CD4-positive, alpha-beta T cell treated with Interleukin-4 for 4 hours (primary cell): ENCODE measurements at regions not wholly inside any gene's neighbourhood (a gene's known extent, or its start where the extent isn't known, plus 50 kb on each side); places are given as distances from the start of the nearest gene placed in this dataset.
A peak's percentile ranks its signal among the peaks of the same experiment; 100 is the strongest.

Experiments used
- DNase-seq: peaks from one replicate; pipeline ENCODE4 v3.0.0-alpha.2; 2020

GRCh38 chr17:55632893-55633292 lies 89.8 kb downstream of the TMEM100 start:
- no peak for DNase-seq

- no peak for DNase-seq
Measured at GRCh38 chr17:55632236-55632635, 90.4 kb downstream of the TMEM100 start.

GRCh38 chr17:55629995-55630394 lies 92.7 kb downstream of the TMEM100 start:
- no peak for DNase-seq

- no peak for DNase-seq
Measured at GRCh38 chr17:55625521-55625920, 97.1 kb downstream of the TMEM100 start.

GRCh38 chr17:55624772-55625433 lies 97.8 kb downstream of the TMEM100 start:
- DNase-seq, result no peak

- no peak for DNase-seq
Measured at GRCh38 chr17:55622547-55622946, 100.1 kb downstream of the TMEM100 start.

GRCh38 chr17:55620945-55621344 lies 101.7 kb downstream of the TMEM100 start:
- DNase-seq, result no peak

- DNase-seq, result no peak
Measured at GRCh38 chr17:55620023-55620422, 102.6 kb downstream of the TMEM100 start.

- DNase-seq, result no peak
Measured at GRCh38 chr17:55617441-55617840, 105.2 kb downstream of the TMEM100 start.

GRCh38 chr17:55614061-55614460 lies 102.8 kb upstream of the SMIM36 start:
- no peak for DNase-seq

- DNase-seq, result no peak
Measured at GRCh38 chr17:55612691-55613141, 101.5 kb upstream of the SMIM36 start.

- no peak for DNase-seq
Measured at GRCh38 chr17:55607731-55608341, 96.6 kb upstream of the SMIM36 start.

GRCh38 chr17:55606488-55606815 lies 95.2 kb upstream of the SMIM36 start:
- DNase-seq, result no peak

- no peak for DNase-seq
Measured at GRCh38 chr17:55605705-55606487, 94.6 kb upstream of the SMIM36 start.

GRCh38 chr17:55601874-55602364 lies 90.7 kb upstream of the SMIM36 start:
- peak; percentile 39 for DNase-seq

- no peak for DNase-seq
Measured at GRCh38 chr17:55598495-55598894, 87.2 kb upstream of the SMIM36 start.

- no peak for DNase-seq
Measured at GRCh38 chr17:55588446-55589242, 77.4 kb upstream of the SMIM36 start.

- DNase-seq, result no peak
Measured at GRCh38 chr17:55587608-55588139, 76.4 kb upstream of the SMIM36 start.

GRCh38 chr17:55585629-55586028 lies 74.4 kb upstream of the SMIM36 start:
- DNase-seq, result no peak

GRCh38 chr17:55584861-55585260 lies 73.6 kb upstream of the SMIM36 start:
- DNase-seq, result no peak

- DNase-seq, result no peak
Measured at GRCh38 chr17:55584055-55584685, 72.9 kb upstream of the SMIM36 start.

GRCh38 chr17:55582897-55583296 lies 71.6 kb upstream of the SMIM36 start:
- no peak for DNase-seq
